SU-DHL-6 (cell line): ENCODE measurements at regions not wholly inside any gene's neighbourhood (a gene's known extent, or its start where the extent isn't known, plus 50 kb on each side); places are given as distances from the start of the nearest gene placed in this dataset.

Experiments
- H2AFZ ChIP-seq: fragments of 200-600 bp; sonication (generic); 2 replicates; pipeline ENCODE4 v1.6.1; 2014; ENCODE audit warnings: low read depth, mild to moderate bottlenecking, moderate library complexity, mixed read lengths, antibody characterized with exemption, low read length; ENCODE audit not compliant: severe bottlenecking
- H3F3A ChIP-seq: fragments of 200-600 bp; shearing (Covaris generic); 2 replicates; pipeline ENCODE4 v1.6.0; 2016; ENCODE audit warnings: antibody characterized with exemption, mild to moderate bottlenecking; ENCODE audit not compliant: insufficient read depth
- H3K27ac ChIP-seq: fragments of 200-600 bp; sonication (generic); 2 replicates; pipeline ENCODE4 v1.5.1; 2016; ENCODE audit warnings: low read depth, mild to moderate bottlenecking, low read length, moderate library complexity, mixed read lengths
- H3K27me3 ChIP-seq: fragments of 200-600 bp; sonication (generic), shearing (Covaris generic); 2 replicates; pipeline ENCODE4 v1.6.0; 2014; ENCODE audit warnings: mild to moderate bottlenecking, low read length
- H3K36me3 ChIP-seq: fragments of 200-600 bp; sonication (generic); 2 replicates; pipeline ENCODE4 v1.6.1; 2014; ENCODE audit warnings: mild to moderate bottlenecking, low read length, mixed read lengths
- H3K4me2 ChIP-seq: fragments of 300-600, 200-600 bp; shearing (Covaris generic), sonication (generic); 2 replicates; pipeline ENCODE4 v1.6.0; 2014; ENCODE audit warnings: low read length, low read depth, mild to moderate bottlenecking; ENCODE audit not compliant: poor library complexity, severe bottlenecking
- H3K4me3 ChIP-seq: fragments of 200-600 bp; sonication (generic); 2 replicates; pipeline ENCODE4 v1.5.1; 2014; ENCODE audit warnings: antibody characterized with exemption, low read length, mild to moderate bottlenecking, mixed read lengths; ENCODE audit not compliant: insufficient read depth, poor library complexity, severe bottlenecking
- H3K79me2 ChIP-seq: fragments of 200-600 bp; sonication (generic); 2 replicates; pipeline ENCODE4 v1.6.1; 2014; ENCODE audit warnings: mild to moderate bottlenecking, low read length, moderate library complexity; ENCODE audit not compliant: insufficient read depth
- H3K9ac ChIP-seq: fragments of 200-600 bp; sonication (generic); 2 replicates; pipeline ENCODE4 v1.7.0; 2014; ENCODE audit warnings: mild to moderate bottlenecking, low read length
- H3K9me2 ChIP-seq: fragments of 200-600 bp; sonication (generic); replicated peaks from 2 replicates; pipeline ENCODE4 v1.6.1; 2014; ENCODE audit warnings: low read length; ENCODE audit not compliant: insufficient read depth
- H3K9me3 ChIP-seq: fragments of 200-600 bp; sonication (generic); 2 replicates; pipeline ENCODE4 v1.6.1; 2014; ENCODE audit warnings: low read length, mixed read lengths; ENCODE audit not compliant: insufficient read depth
- H4K20me1 ChIP-seq: fragments of 200-600 bp; sonication (generic); 2 replicates; pipeline ENCODE4 v1.6.1; 2014; ENCODE audit warnings: low read depth, mild to moderate bottlenecking, antibody characterized with exemption, low read length, moderate library complexity, mixed read lengths
- CTCF ChIP-seq: fragments of 200-600 bp; sonication (generic); IDR thresholded peaks from one replicate; pipeline ENCODE4 v1.5.1; 2017; ENCODE audit warnings: antibody characterized with exemption, mild to moderate bottlenecking, low read length, moderate library complexity; ENCODE audit not compliant: insufficient read depth, poor library complexity, severe bottlenecking
- EZH2phosphoT487 ChIP-seq: fragments of 200-600 bp; sonication (generic), shearing (Covaris generic); conservative IDR thresholded peaks from 2 replicates; pipeline ENCODE4 v1.6.1; 2018; ENCODE audit warnings: mild to moderate bottlenecking, antibody characterized with exemption, low read length, moderate library complexity, mixed read lengths

- Histone ChIP-seq H3K9me3 (no peaks in the 10 kb centered on the region), H3K4me2 (no peak overlapping the region)
Measured at GRCh38 chr9:10701906-10702305, 89.1 kb upstream of the PTPRD start.

GRCh38 chr9:10703139-10703538 is 90.3 kb upstream of the PTPRD start:
- H3K9me3 ChIP-seq, result no peaks in the 10 kb centered on the region
- no peaks in the 10 kb centered on the region for H3K9me2 ChIP-seq
- TF ChIP-seq EZH2phosphoT487, result no peak
- no peak for TF ChIP-seq CTCF
- no peaks in the 10 kb centered on the region for H4K20me1 ChIP-seq
- no peak overlapping the region for H3K4me2 ChIP-seq
- no peak overlapping the region for H2AFZ ChIP-seq
- no peaks in the 10 kb centered on the region for H3K27me3 ChIP-seq
- no peak overlapping the region for H3K9ac ChIP-seq
- H3F3A ChIP-seq, result no peaks in the 10 kb centered on the region
- H3K27ac ChIP-seq, result no peak overlapping the region
- H3K36me3 ChIP-seq, result no peaks in the 10 kb centered on the region
- no peak overlapping the region for H3K4me3 ChIP-seq
- no peaks in the 10 kb centered on the region for H3K79me2 ChIP-seq

More at GRCh38 chr9:10701906-10702305, 89.1 kb upstream of the PTPRD start:
- Histone ChIP-seq H3K27ac (no peak overlapping the region), H3K36me3 (no peaks in the 10 kb centered on the region), H3K9ac (no peak overlapping the region), H3K79me2 (no peaks in the 10 kb centered on the region), H3K4me3 (no peak overlapping the region), H2AFZ (no peak overlapping the region), H3K9me2 (no peaks in the 10 kb centered on the region), H4K20me1 (no peaks in the 10 kb centered on the region), H3K27me3 (no peaks in the 10 kb centered on the region), H3F3A (no peaks in the 10 kb centered on the region)
- TF ChIP-seq CTCF (no peak), EZH2phosphoT487 (no peak)

- no peak overlapping the region for H3K27ac ChIP-seq
- no peaks in the 10 kb centered on the region for H3K36me3 ChIP-seq
- H3K27me3 ChIP-seq, result no peaks in the 10 kb centered on the region
- H3K4me3 ChIP-seq, result no peak overlapping the region
- no peaks in the 10 kb centered on the region for H3K9me2 ChIP-seq
- H3K4me2 ChIP-seq, result no peak overlapping the region
- H3K79me2 ChIP-seq, result no peaks in the 10 kb centered on the region
- no peak overlapping the region for H3K9ac ChIP-seq
- H3F3A ChIP-seq, result no peaks in the 10 kb centered on the region
- no peak for TF ChIP-seq EZH2phosphoT487
- no peak for TF ChIP-seq CTCF
- no peaks in the 10 kb centered on the region for H4K20me1 ChIP-seq
- no peaks in the 10 kb centered on the region for H3K9me3 ChIP-seq
- H2AFZ ChIP-seq, result no peak overlapping the region
Measured at GRCh38 chr9:10704720-10705119, 91.9 kb upstream of the PTPRD start.
